ENCODE measurements at regions not wholly inside any gene's neighbourhood (a gene's known extent, or its start where the extent isn't known, plus 50 kb on each side); places are given as distances from the start of the nearest gene placed in this dataset.

- TF ChIP-seq CTCF (IDR thresholded peaks at IDR 0.05), result no peak
- TF ChIP-seq POLR2A (IDR thresholded peaks at IDR 0.05), result no peak
These were observed 239.6 kb downstream of the TSHZ3 start for GRCh38 chr19:31109636-31110035.
